VCaP (cell line): ENCODE measurements at regions not wholly inside any gene's neighbourhood (a gene's known extent, or its start where the extent isn't known, plus 50 kb on each side); places are given as distances from the start of the nearest gene placed in this dataset.

ENCODE experiments used
- H3K27ac ChIP-seq: fragments of 450-650 bp; 2 replicates; pipeline ENCODE4 v1.5.1; 2017
- TF ChIP-seq, protein P1 (sequence below): fragments of 450-650 bp; conservative IDR thresholded peaks from 2 replicates; pipeline ENCODE4 v1.5.1; 2017; ENCODE audit warnings: mild to moderate bottlenecking, moderate library complexity

DNA sequence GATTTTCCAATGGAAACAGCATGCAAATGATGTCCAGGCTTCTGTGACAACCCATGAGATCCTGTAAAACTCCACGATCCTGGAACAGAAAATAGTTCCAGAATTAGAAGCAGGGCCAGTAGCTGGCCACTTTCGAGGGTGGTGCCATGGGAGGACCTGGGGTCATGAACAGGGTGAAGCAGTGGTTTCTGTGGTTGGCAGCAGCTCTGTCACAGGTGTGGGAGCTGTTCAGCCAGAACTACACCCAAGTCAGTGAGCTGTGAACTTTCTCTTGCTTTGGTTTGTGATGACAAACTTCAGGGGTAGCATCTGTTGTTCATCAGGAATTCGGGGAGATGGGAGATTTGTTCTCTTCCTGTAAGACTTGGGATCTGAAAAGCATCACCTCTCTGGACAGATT is 314.4 kb upstream of the NT5C1B start:
- H3K27ac ChIP-seq: no peak overlapping the region; the same call in 1 of the 2 replicates
- TF ChIP-seq, protein P1, sequence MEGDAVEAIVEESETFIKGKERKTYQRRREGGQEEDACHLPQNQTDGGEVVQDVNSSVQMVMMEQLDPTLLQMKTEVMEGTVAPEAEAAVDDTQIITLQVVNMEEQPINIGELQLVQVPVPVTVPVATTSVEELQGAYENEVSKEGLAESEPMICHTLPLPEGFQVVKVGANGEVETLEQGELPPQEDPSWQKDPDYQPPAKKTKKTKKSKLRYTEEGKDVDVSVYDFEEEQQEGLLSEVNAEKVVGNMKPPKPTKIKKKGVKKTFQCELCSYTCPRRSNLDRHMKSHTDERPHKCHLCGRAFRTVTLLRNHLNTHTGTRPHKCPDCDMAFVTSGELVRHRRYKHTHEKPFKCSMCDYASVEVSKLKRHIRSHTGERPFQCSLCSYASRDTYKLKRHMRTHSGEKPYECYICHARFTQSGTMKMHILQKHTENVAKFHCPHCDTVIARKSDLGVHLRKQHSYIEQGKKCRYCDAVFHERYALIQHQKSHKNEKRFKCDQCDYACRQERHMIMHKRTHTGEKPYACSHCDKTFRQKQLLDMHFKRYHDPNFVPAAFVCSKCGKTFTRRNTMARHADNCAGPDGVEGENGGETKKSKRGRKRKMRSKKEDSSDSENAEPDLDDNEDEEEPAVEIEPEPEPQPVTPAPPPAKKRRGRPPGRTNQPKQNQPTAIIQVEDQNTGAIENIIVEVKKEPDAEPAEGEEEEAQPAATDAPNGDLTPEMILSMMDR: no peak

GRCh38 chr2:18901242-18901641 is 311.9 kb upstream of the NT5C1B start:
- peak overlapping the region; percentile 75 for H3K27ac ChIP-seq
- TF ChIP-seq, protein P1: no peak

DNA sequence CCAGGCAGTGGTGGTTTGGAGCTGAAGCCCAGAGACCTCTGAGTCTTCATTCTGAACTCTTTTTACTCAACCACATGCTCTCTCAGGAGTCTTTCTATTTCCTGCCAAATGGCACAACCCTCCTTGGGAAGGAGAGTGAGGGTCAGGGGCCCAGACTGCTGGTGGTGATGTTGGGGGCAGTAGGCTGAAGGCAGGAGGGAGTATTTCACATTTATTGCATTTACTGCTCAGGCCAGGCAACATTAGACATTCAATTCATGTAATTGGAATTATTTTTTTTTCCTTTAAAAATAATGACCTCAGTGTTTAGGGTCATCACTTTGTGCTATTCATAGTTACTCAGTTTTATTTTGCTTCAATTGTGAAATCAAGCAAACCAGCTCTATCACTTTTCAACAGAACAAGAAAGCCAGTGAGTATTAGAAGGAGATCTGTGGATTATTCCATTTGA is 311.3 kb upstream of the NT5C1B start:
- TF ChIP-seq, protein P1: no peak
- peak overlapping the region; percentile 75 for H3K27ac ChIP-seq

GRCh38 chr2:18899725-18900124 is 310.4 kb upstream of the NT5C1B start:
- H3K27ac ChIP-seq: no peak overlapping the region
- TF ChIP-seq, protein P1: no peak

DNA sequence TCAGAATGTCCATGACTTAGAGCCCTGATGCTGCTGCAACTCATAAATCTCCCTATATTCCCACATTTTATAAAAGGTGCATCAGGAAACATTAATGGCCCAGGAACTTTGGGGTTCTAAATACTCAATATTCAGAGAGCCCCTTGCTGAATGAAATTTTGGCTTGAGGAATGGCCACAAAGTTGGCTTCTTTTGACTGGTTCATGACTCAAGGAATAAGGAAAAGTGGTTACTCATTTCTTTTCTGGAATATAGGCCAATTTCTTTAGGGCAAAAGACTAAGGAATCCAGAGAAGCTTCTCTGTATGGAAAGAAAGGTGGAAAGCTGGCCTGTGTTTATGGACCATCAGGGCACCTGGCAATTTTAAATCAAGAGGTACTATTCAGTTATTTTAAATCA is 308.9 kb upstream of the NT5C1B start:
- TF ChIP-seq, protein P1: no peak

DNA sequence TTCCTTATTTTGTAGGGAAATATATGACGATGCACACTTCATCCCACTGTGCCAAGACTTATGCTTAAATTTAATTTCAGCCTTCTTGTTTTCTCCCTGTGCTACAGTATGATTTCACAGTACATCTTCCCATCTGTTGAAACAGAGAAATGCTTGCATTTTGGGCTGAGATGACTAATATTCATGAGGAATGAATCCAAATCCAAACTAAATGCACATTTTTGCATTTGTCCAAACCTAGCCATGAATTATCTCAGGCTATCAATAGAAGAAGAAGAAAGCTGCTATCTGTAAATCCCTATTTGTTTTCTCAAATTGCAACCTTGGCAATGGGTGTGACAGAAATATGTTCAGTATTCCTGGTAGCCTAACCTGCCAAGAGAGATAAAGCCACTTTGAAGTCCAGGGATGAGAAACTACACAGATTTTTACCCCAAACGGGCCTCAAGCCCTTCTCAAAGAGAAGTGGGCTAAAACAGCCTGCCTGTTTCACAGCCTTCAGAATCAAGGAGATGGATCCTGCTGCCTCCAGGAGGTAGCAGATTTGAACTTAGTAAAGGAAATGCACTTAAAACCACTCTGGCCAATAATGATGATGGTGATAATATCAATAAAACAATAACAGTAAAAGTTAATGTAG is 306.9 kb upstream of the NT5C1B start:
- TF ChIP-seq, protein P1: no peak
- no peak overlapping the region for H3K27ac ChIP-seq

More for the DNA sequence above, 308.9 kb upstream of the NT5C1B start:
- no peak overlapping the region for H3K27ac ChIP-seq

DNA sequence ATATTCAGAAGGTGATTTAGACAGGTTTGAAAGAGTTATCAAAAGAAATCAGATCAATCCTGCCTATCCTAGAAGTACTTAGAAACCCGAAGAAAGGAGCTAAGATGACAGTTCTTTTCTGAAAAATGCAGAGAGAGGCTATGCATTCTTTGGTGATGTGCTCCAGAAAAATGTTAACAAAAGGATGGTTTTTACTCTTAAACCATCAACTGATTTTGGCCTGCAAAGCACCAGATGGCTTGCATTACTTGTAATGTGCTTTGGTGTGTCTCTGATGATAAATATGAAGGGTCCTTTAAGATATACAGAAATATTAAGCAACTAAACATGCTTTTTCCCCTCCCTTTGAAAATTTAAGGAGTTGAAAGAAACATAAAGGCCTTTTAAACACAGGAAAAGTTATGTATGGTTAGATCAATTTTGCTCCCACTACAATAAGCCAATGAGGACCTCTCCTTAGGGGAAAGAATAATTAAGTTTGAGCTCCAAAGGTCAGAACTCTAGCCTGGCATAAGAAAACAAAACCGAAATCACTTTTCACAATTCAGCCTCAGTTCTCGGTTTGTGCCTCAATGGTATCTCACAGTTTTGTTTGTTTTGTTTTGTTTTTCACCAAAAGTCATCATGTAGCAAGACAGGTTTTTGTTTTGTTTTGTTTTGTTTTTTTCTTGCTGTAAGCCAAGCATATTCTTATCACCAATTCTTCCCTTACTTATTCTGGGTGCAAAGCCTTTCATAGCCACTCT is 302.4 kb upstream of the NT5C1B start:
- no peak overlapping the region for H3K27ac ChIP-seq
- TF ChIP-seq, protein P1: no peak
